GM21717 (cell line): ENCODE measurements at regions not wholly inside any gene's neighbourhood (a gene's known extent, or its start where the extent isn't known, plus 50 kb on each side); places are given as distances from the start of the nearest gene placed in this dataset.

Source experiments
- ATAC-seq: cut with Tn5 transposase; IDR thresholded peaks from one replicate; pipeline ENCODE4 v1.9.1; 2021; ENCODE audit warnings: mild to moderate bottlenecking, moderate library complexity; ENCODE audit not compliant: unreplicated experiment

- no peak for ATAC-seq
Observed at GRCh38 chr1:221940631-221941030, 198.7 kb upstream of the DUSP10 start.

GRCh38 chr1:221939607-221940006 is 197.7 kb upstream of the DUSP10 start:
- peak; percentile 85 for ATAC-seq

GRCh38 chr1:221937155-221937953 is 195.5 kb upstream of the DUSP10 start:
- peak; percentile 39 for ATAC-seq

- ATAC-seq: no peak
Observed at GRCh38 chr1:221933814-221934213, 191.9 kb upstream of the DUSP10 start.

- no peak for ATAC-seq
Observed at GRCh38 chr1:221926441-221926840, 184.6 kb upstream of the DUSP10 start.

- ATAC-seq: no peak
Observed at GRCh38 chr1:221925947-221926346, 184.1 kb upstream of the DUSP10 start.

- no peak for ATAC-seq
Observed at GRCh38 chr1:221923929-221924598, 182.2 kb upstream of the DUSP10 start.

GRCh38 chr1:221921936-221922335 is 180.0 kb upstream of the DUSP10 start:
- no peak for ATAC-seq

GRCh38 chr1:221919743-221920142 is 177.9 kb upstream of the DUSP10 start:
- ATAC-seq: no peak

- no peak for ATAC-seq
Observed at GRCh38 chr1:221919341-221919740, 177.5 kb upstream of the DUSP10 start.

GRCh38 chr1:221916176-221916575 is 174.3 kb upstream of the DUSP10 start:
- ATAC-seq: no peak

- no peak for ATAC-seq
Observed at GRCh38 chr1:221915764-221916163, 173.9 kb upstream of the DUSP10 start.

- no peak for ATAC-seq
Observed at GRCh38 chr1:221913351-221913892, 171.5 kb upstream of the DUSP10 start.

- ATAC-seq: no peak
Observed at GRCh38 chr1:221912230-221912629, 170.3 kb upstream of the DUSP10 start.

- no peak for ATAC-seq
Observed at GRCh38 chr1:221911714-221912113, 169.8 kb upstream of the DUSP10 start.

- ATAC-seq: no peak
Observed at GRCh38 chr1:221910222-221910621, 168.3 kb upstream of the DUSP10 start.

- ATAC-seq: no peak
Observed at GRCh38 chr1:221908573-221908972, 166.7 kb upstream of the DUSP10 start.

GRCh38 chr1:221907166-221907932 is 165.5 kb upstream of the DUSP10 start:
- ATAC-seq: no peak

GRCh38 chr1:221905802-221906201 is 163.9 kb upstream of the DUSP10 start:
- ATAC-seq: no peak

GRCh38 chr1:221904319-221904718 is 162.4 kb upstream of the DUSP10 start:
- no peak for ATAC-seq

- ATAC-seq: no peak
Observed at GRCh38 chr1:221903594-221903993, 161.7 kb upstream of the DUSP10 start.
